ENCODE measurements at regions not wholly inside any gene's neighbourhood (a gene's known extent, or its start where the extent isn't known, plus 50 kb on each side); places are given as distances from the start of the nearest gene placed in this dataset.

- BruUV-seq (replicated peaks), result no TSS peak
- CTCF ChIA-PET, result no interaction called here
- DNase-seq (ENCODE audit: low read depth, low spot score), result no peak
Observed at GRCh38 chr3:166248784-166249183, 411.6 kb upstream of the BCHE start.

GRCh38 chr3:166243511-166243910, 406.3 kb upstream of the BCHE start:
- intact Hi-C loops (cut with micrococcal nuclease; ENCODE audit: unreplicated experiment) (no loop called here), in situ Hi-C loops (cut with HindIII; ENCODE audit: low pct_unique_long_range_greater_than_20kb, low sequenced_read_pairs) (no loop called here)
- H3K4me3 ChIP-seq (ENCODE audit: low read depth in 2 of 2, low read length in 2 of 2), result no peak overlapping the region
- H3K9me3 ChIP-seq (ENCODE audit: control insufficient read depth, insufficient read depth, low read depth, low read length), result no peaks in the 10 kb centered on the region; the same call in 1 of the 2 replicates
- H3K27ac ChIP-seq (ENCODE audit: low read length), result no peak overlapping the region
- BruUV-seq (replicated peaks), result no TSS peak
- TF ChIP-seq SIN3A (IDR thresholded peaks at IDR 0.05; ENCODE audit: borderline replicate concordance, insufficient read depth, low read depth, low read length) (no peak), POLR2AphosphoS5 (IDR thresholded peaks at IDR 0.05; ENCODE audit: low read depth, low read length) (no peak), CTCF (IDR thresholded peaks at IDR 0.05) (no peak), TCF7L2 (IDR thresholded peaks at IDR 0.05; ENCODE audit: low read depth, low read length) (no peak), REST (IDR thresholded peaks at IDR 0.05; ENCODE audit: insufficient read depth in 1 of 2, low read depth in 2 of 2, low read length in 1 of 2) (no peak)
- H3K36me3 ChIP-seq (ENCODE audit: control insufficient read depth, insufficient read depth, low read length), result no peaks in the 10 kb centered on the region
- DNase-seq (ENCODE audit: low read depth, low spot score), result no peak
- POLR2A ChIA-PET, result no interaction called here
- no peak for ATAC-seq
- no peaks in the 10 kb centered on the region for H3K27me3 ChIP-seq (ENCODE audit: control insufficient read depth, insufficient read depth, low read length)
- CTCF ChIA-PET, result interaction anchor here (0.7 kb wide), 1 partner anchor 77 kb away, joined by 4 read pairs; no protein-coding TSS in a partner anchor
- H3K4me1 ChIP-seq (ENCODE audit: control insufficient read depth, insufficient read depth, low read length), result no peaks in the 10 kb centered on the region

More at GRCh38 chr3:166248784-166249183, 411.6 kb upstream of the BCHE start:
- Histone ChIP-seq H3K4me3 (ENCODE audit: low read depth in 2 of 2, low read length in 2 of 2) (no peak overlapping the region), H3K4me1 (ENCODE audit: control insufficient read depth, insufficient read depth, low read length) (no peaks in the 10 kb centered on the region), H3K9me3 (ENCODE audit: control insufficient read depth, insufficient read depth, low read depth, low read length) (0 out of 2 replicates have a peak, but pooled peaks cover 5% of the 10 kb centered on the region), H3K27ac (ENCODE audit: low read length) (no peak overlapping the region), H3K27me3 (ENCODE audit: control insufficient read depth, insufficient read depth, low read length) (no peaks in the 10 kb centered on the region), H3K36me3 (ENCODE audit: control insufficient read depth, insufficient read depth, low read length) (no peaks in the 10 kb centered on the region)
- in situ Hi-C loops (cut with HindIII; ENCODE audit: low pct_unique_long_range_greater_than_20kb, low sequenced_read_pairs) (no loop called here), intact Hi-C loops (cut with micrococcal nuclease; ENCODE audit: unreplicated experiment) (no loop called here)
- no peak for ATAC-seq
- no peak for TF ChIP-seq SIN3A (IDR thresholded peaks at IDR 0.05; ENCODE audit: borderline replicate concordance, insufficient read depth, low read depth, low read length)
- TF ChIP-seq CTCF (IDR thresholded peaks at IDR 0.05), result no peak
- TF ChIP-seq POLR2AphosphoS5 (IDR thresholded peaks at IDR 0.05; ENCODE audit: low read depth, low read length), result no peak
- TF ChIP-seq REST (IDR thresholded peaks at IDR 0.05; ENCODE audit: insufficient read depth in 1 of 2, low read depth in 2 of 2, low read length in 1 of 2), result no peak
- TF ChIP-seq TCF7L2 (IDR thresholded peaks at IDR 0.05; ENCODE audit: low read depth, low read length), result no peak
- POLR2A ChIA-PET, result no interaction called here
